ENCODE measurements at regions not wholly inside any gene's neighbourhood (a gene's known extent, or its start where the extent isn't known, plus 50 kb on each side); places are given as distances from the start of the nearest gene placed in this dataset.

DNA sequence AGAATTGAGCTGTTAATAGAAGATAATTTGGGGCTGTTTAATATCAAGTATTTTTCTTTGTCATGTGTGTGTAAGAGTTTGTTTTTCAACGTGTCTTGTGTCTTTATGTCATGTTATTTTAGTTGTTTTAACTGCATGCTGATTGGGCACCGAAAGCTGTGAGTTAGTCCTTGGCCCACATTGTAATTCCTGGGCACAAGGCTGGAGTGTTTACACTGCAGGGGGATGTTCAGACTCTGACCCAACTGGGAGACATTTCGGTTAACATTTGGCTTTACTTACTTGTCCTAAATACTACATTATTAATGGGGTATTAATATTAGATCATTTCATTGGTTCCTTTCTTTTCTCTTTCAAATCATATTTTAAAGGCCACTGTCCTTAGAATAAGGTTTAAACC lies 381.0 kb downstream of the OSR1 start:
- no peaks in the 10 kb centered on the region for H3K9me3 ChIP-seq (ENCODE audit: control insufficient read depth, insufficient read depth, low read length)
- H3K27ac ChIP-seq (ENCODE audit: low read depth, low read length), result peak overlapping the region; percentile 72
- CTCF ChIA-PET, result interaction anchor here (1.1 kb wide), 1 partner anchor 10 kb away, joined by 3 read pairs; no protein-coding TSS in a partner anchor
- TF ChIP-seq, protein P1, sequence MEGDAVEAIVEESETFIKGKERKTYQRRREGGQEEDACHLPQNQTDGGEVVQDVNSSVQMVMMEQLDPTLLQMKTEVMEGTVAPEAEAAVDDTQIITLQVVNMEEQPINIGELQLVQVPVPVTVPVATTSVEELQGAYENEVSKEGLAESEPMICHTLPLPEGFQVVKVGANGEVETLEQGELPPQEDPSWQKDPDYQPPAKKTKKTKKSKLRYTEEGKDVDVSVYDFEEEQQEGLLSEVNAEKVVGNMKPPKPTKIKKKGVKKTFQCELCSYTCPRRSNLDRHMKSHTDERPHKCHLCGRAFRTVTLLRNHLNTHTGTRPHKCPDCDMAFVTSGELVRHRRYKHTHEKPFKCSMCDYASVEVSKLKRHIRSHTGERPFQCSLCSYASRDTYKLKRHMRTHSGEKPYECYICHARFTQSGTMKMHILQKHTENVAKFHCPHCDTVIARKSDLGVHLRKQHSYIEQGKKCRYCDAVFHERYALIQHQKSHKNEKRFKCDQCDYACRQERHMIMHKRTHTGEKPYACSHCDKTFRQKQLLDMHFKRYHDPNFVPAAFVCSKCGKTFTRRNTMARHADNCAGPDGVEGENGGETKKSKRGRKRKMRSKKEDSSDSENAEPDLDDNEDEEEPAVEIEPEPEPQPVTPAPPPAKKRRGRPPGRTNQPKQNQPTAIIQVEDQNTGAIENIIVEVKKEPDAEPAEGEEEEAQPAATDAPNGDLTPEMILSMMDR (IDR thresholded peaks at IDR 0.05; ENCODE audit: low read depth, low read length), result no peak
- POLR2A ChIA-PET, result no interaction called here
- no peak overlapping the region for H3K4me3 ChIP-seq (ENCODE audit: low read depth, low read length)
- DNase-seq (ENCODE audit: low read depth, low spot score), result no peak
- no peaks in the 10 kb centered on the region for H3K27me3 ChIP-seq (ENCODE audit: control insufficient read depth, insufficient read depth, low read length)

DNA sequence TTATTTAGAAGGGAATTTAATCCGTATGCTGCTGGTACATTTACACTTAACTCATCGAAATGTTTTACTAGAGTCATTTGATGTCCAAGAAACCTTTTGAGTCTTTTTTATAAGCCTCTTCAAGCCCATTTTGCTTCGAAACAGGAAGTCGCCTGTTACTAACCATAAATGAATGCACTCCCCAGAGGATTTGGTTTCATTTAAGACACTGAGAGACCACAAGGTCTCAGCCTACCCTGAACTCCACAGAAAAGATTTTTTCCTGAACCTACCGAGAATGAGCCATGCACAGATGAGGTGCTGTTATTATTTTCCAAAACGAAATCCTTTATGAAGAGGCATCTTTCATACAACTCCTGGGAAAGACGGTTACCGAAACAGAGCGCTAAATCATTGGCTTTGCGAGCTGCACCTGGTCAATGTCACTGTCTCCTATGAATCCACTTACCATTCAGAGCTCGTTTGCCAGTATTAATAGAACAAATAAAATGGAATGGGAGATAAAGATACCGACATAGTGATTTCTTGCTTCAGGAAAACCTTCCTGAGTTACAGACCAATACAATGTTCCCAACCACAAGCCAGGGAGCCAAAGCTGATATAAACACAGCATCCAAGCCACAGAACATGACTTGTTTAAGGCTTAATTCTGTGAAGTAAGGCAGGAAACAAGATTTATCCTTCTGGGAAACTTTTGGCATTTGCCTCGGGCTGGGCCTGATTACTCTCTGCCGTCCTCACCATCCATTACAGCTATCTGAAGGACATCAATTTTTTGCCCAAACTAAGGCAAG lies 382.1 kb downstream of the OSR1 start:
- peak overlapping the region; percentile 72 for H3K27ac ChIP-seq (ENCODE audit: low read depth, low read length)
- H3K27me3 ChIP-seq (ENCODE audit: control insufficient read depth, insufficient read depth, low read length), result no peaks in the 10 kb centered on the region
- POLR2A ChIA-PET, result no interaction called here
- DNase-seq (ENCODE audit: low read depth, low spot score), result peak; percentile 55
- H3K4me3 ChIP-seq (ENCODE audit: low read depth, low read length), result peak overlapping the region; percentile 0; the same call in 1 of the 2 replicates
- no peaks in the 10 kb centered on the region for H3K9me3 ChIP-seq (ENCODE audit: control insufficient read depth, insufficient read depth, low read length)
- CTCF ChIA-PET, result no interaction called here
- TF ChIP-seq, protein P1 (IDR thresholded peaks at IDR 0.05; ENCODE audit: low read depth, low read length), result no peak

DNA sequence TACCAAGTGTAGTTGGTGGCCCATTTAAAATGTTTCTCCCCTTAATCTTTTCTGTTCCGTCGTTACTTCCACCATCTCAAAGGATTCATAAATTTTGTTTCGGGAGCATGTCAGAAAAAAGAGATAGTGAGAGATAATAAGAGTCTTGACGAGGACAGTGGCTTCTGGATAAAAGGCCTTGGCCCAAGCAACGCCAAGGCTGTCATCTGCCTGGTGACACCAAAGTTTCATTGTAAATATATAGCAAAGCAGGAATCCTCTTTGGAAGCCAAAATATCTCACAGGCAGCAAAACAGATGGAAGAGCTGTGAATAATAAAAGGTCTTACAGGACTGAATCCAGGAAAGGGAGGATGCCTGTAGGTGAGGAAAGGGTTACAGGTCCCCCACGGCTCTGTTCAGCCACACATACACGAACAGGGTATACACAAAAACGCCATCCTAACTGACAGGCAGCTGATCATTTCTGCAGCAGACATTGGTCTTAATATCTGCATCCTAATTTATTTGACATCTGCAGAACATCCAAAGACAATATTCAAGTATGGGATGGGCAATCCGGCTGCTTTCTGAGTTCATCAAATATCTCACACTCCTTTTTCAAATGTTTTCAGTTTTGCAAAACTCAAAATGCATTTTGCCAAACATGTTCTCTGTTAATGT lies 382.8 kb downstream of the OSR1 start:
- Histone ChIP-seq H3K27me3 (ENCODE audit: control insufficient read depth, insufficient read depth, low read length) (no peaks in the 10 kb centered on the region), H3K27ac (ENCODE audit: low read depth, low read length) (no peak overlapping the region), H3K9me3 (ENCODE audit: control insufficient read depth, insufficient read depth, low read length) (no peaks in the 10 kb centered on the region), H3K4me3 (ENCODE audit: low read depth, low read length) (no peak overlapping the region)
- no peak for DNase-seq (ENCODE audit: low read depth, low spot score)
- POLR2A ChIA-PET, result no interaction called here
- TF ChIP-seq, protein P1 (IDR thresholded peaks at IDR 0.05; ENCODE audit: low read depth, low read length), result no peak
- CTCF ChIA-PET, result no interaction called here

DNA sequence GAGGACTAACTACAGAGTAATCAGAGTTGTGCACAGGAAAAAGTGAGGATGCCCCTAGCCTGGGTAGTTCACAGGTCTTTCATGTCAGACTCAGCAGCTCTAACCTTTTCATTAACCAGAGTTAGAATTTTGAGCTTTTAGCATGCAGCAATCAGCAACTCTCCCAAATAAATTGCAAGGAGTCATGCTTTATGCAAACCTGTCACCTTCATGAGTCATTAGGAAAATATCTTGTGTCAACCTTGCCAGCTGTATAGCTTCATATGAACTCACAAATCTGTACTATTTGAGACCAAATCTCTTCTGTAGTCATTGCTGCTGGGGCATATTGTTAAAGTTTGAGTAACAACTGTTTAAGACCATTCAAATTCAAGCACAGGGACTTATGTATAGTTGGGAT lies 382.3 kb upstream of the NT5C1B start:
- POLR2A ChIA-PET, result no interaction called here
- Histone ChIP-seq H3K27me3 (ENCODE audit: control insufficient read depth, insufficient read depth, low read length) (no peaks in the 10 kb centered on the region), H3K4me3 (ENCODE audit: low read depth, low read length) (no peak overlapping the region), H3K27ac (ENCODE audit: low read depth, low read length) (no peak overlapping the region), H3K9me3 (ENCODE audit: control insufficient read depth, insufficient read depth, low read length) (no peaks in the 10 kb centered on the region)
- no peak for DNase-seq (ENCODE audit: low read depth, low spot score)
- TF ChIP-seq, protein P1 (IDR thresholded peaks at IDR 0.05; ENCODE audit: low read depth, low read length), result no peak
- CTCF ChIA-PET, result interaction anchor here (0.6 kb wide), 1 partner anchor 93 kb away, joined by 3 read pairs; no protein-coding TSS in a partner anchor

DNA sequence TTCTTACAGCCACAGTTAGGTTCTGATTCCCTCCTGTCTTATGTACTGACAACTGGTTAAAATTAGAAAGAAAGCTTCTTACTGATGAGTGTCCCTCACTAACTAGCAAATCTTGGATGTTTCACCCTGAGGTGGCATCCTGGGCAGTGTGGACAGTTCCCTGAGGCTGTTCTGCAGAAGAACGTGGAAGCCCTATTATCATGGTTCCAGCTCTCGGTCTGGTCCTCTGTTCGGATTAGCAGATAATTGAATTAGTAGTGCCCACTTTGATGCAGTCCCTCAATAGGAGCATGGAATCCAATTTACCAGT lies 381.7 kb upstream of the NT5C1B start:
- no peaks in the 10 kb centered on the region for H3K9me3 ChIP-seq (ENCODE audit: control insufficient read depth, insufficient read depth, low read length)
- no peaks in the 10 kb centered on the region for H3K27me3 ChIP-seq (ENCODE audit: control insufficient read depth, insufficient read depth, low read length)
- no peak overlapping the region for H3K4me3 ChIP-seq (ENCODE audit: low read depth, low read length)
- DNase-seq (ENCODE audit: low read depth, low spot score), result no peak
- H3K27ac ChIP-seq (ENCODE audit: low read depth, low read length), result no peak overlapping the region
- ChIA-PET CTCF (no interaction called here), POLR2A (no interaction called here)
- TF ChIP-seq, protein P1 (IDR thresholded peaks at IDR 0.05; ENCODE audit: low read depth, low read length), result no peak
